ENCODE measurements at regions not wholly inside any gene's neighbourhood (a gene's known extent, or its start where the extent isn't known, plus 50 kb on each side); places are given as distances from the start of the nearest gene placed in this dataset.
"Not testable (repeated sequence)": the region's sequence is repeated elsewhere in the genome, so short reads cannot be mapped to it uniquely, and the experiment has no call there.

DNA sequence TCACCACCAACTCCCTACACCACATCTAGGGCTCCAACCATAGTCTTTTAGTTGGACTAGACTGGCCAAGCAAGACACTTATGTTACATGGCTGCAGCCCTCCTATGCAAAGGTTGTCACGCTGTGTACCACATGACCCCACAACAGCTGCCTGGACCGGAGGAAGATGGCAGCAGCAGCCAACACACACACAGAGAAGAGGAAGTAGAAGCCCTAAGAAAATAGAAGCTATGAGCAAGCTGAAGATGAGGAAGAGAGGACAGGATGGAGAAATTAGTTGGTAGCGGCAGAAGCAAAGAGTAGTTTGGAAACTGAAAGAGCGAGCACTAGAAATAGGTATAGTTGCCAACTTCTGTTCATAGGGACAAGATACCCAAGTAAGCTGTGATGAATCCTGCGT, 60.8 kb upstream of the RALGPS2 start:
- DNase-seq (ENCODE audit: insufficient read length, low spot score) (no peak), FAIRE-seq (peak; percentile 66)
- TF ChIP-seq, protein P1, sequence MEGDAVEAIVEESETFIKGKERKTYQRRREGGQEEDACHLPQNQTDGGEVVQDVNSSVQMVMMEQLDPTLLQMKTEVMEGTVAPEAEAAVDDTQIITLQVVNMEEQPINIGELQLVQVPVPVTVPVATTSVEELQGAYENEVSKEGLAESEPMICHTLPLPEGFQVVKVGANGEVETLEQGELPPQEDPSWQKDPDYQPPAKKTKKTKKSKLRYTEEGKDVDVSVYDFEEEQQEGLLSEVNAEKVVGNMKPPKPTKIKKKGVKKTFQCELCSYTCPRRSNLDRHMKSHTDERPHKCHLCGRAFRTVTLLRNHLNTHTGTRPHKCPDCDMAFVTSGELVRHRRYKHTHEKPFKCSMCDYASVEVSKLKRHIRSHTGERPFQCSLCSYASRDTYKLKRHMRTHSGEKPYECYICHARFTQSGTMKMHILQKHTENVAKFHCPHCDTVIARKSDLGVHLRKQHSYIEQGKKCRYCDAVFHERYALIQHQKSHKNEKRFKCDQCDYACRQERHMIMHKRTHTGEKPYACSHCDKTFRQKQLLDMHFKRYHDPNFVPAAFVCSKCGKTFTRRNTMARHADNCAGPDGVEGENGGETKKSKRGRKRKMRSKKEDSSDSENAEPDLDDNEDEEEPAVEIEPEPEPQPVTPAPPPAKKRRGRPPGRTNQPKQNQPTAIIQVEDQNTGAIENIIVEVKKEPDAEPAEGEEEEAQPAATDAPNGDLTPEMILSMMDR (IDR thresholded peaks at IDR 0.05; ENCODE audit: insufficient read depth, missing control alignments) = no peak

DNA sequence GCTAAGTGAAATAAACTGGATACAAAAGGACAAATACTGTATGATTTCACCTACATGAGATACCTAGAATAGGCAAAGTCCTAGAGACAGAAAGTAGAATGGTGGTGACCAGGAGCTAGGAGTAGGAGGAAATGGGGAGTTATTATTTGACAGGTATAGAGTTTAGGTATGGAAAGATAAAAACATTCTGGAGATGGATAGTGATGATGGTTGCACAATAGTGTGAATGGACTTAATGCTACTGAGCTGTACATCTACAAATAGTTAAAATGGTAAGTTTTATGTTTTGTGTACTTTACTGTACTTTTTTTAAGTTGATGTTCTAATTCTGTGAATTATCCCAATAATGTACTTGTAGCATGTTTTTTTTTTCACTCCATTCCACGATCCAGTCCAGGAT, 59.5 kb upstream of the RALGPS2 start:
- peak; percentile 95 for FAIRE-seq

DNA sequence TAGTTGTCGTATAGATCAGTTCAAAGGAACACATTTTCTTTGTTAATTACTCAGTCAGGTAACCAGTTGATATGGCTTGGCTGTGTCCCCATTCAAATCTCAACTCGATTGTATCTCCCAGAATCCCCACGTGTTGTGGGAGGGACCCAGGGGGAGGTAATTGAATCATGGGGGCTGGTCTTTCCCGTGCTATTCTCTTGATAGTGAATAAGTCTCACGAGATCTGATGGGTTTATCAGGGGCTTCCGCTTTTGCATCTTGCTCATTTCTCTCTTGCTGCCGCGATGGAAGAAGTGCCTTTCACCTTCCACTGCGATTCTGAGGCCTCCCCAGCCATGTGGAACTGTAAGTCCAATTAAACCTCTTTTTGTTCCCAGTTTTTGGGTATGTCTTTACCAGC, 58.2 kb upstream of the RALGPS2 start:
- not testable (repeated sequence) for FAIRE-seq; DNase-seq (ENCODE audit: insufficient read length, low spot score)

More for the DNA sequence above, 59.5 kb upstream of the RALGPS2 start:
- no peak for DNase-seq (ENCODE audit: insufficient read length, low spot score)
- TF ChIP-seq, protein P1 (IDR thresholded peaks at IDR 0.05; ENCODE audit: insufficient read depth, missing control alignments) = no peak

DNA sequence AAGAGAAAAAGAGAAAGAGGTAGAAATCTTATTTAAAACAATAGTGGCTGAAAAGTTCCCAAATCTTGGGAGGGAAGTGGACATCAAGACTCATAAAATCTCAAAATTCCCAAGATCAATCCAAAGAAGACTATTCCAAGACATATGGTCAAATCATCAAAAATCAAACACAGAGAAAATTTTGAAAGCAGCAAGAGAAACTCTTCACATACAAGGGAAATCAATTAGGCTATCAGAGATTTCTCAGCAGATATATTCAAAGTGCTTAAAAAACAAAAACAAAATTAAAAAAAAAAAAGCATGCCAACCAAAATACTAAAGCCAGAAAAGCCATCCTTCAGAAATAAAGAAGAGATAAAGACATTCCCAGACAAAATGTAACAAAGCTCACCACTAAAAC, 52.6 kb upstream of the RALGPS2 start:
- TF ChIP-seq, protein P1 (IDR thresholded peaks at IDR 0.05; ENCODE audit: insufficient read depth, missing control alignments) = no peak
- DNase-seq (ENCODE audit: insufficient read length, low spot score) (no peak), FAIRE-seq (peak; percentile 35)

DNA sequence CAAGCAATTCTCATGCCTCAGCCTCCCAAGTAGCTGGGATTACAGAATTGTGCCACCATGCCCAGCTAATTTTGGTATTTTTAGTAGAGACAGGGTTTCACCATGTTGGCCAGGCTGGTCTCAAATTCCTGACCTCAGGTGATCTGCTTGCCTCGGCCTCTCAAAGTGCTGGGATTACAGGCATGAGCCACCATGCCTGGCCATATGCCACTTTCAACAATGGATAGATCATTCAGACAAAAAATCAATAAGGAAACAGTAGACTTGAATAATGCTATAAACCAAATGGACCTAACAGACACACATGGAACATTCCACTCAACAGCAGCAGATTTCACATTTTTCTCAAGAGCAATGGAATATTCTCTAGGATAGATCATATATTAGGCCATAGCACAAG, 50.5 kb upstream of the RALGPS2 start:
- not testable (repeated sequence) for DNase-seq (ENCODE audit: insufficient read length, low spot score); FAIRE-seq
